Smooth muscle cell (in vitro differentiated cells): ENCODE measurements at regions not wholly inside any gene's neighbourhood (a gene's known extent, or its start where the extent isn't known, plus 50 kb on each side); places are given as distances from the start of the nearest gene placed in this dataset.

ENCODE experiments used
- DNase-seq: peaks from one replicate; lab custom pipeline; 2025; ENCODE audit not compliant: unreplicated experiment; lab: John Stamatoyannopoulos, UW
- H2AFZ ChIP-seq: fragments of 200-600 bp; sonication (generic); 2 replicates; pipeline ENCODE4 v1.6.0; 2016; ENCODE audit warnings: antibody characterized with exemption, low read depth, mild to moderate bottlenecking
- H3F3A ChIP-seq: fragments of 200-600 bp; sonication (generic); 2 replicates; pipeline ENCODE4 v1.6.0; 2017; ENCODE audit warnings: antibody characterized with exemption, low read depth
- H3K27ac ChIP-seq: fragments of 200-600 bp; sonication (generic); 2 replicates; pipeline ENCODE4 v1.5.1; 2016; ENCODE audit warnings: low read depth, mild to moderate bottlenecking
- H3K27me3 ChIP-seq: fragments of 200-600 bp; sonication (generic); 2 replicates; pipeline ENCODE4 v1.6.1; 2016; ENCODE audit warnings: low read depth, mild to moderate bottlenecking
- H3K36me3 ChIP-seq: fragments of 200-600 bp; sonication (generic); 2 replicates; pipeline ENCODE4 v1.5.1; 2016; ENCODE audit warnings: low read depth
- H3K4me1 ChIP-seq: fragments of 200-600 bp; sonication (generic); 2 replicates; pipeline ENCODE4 v1.5.1; 2016; ENCODE audit warnings: low read depth
- H3K4me2 ChIP-seq: fragments of 200-600 bp; sonication (generic); 2 replicates; pipeline ENCODE4 v1.6.0; 2016; ENCODE audit warnings: mild to moderate bottlenecking
- H3K4me3 ChIP-seq: fragments of 200-600 bp; sonication (generic); 2 replicates; pipeline ENCODE4 v1.5.1; 2016; ENCODE audit warnings: mild to moderate bottlenecking
- H3K79me2 ChIP-seq: fragments of 200-600 bp; sonication (generic); 2 replicates; pipeline ENCODE4 v1.6.0; 2016; ENCODE audit warnings: low read depth, mild to moderate bottlenecking
- H3K9ac ChIP-seq: fragments of 200-600 bp; sonication (generic); 2 replicates; pipeline ENCODE4 v1.6.0; 2016; ENCODE audit warnings: low read depth
- H3K9me3 ChIP-seq: fragments of 200-600 bp; sonication (generic); replicated peaks from 2 replicates; pipeline ENCODE4 v1.5.1; 2016; ENCODE audit warnings: low read depth
- H4K20me1 ChIP-seq: fragments of 200-600 bp; sonication (generic); 2 replicates; pipeline ENCODE4 v1.6.0; 2016; ENCODE audit warnings: low read depth
- WGBS: methylation state at CpG from one replicate; pipeline ENCODE4 v1.1.7; 2016; ENCODE audit warnings: low lambda C conversion rate; 5-methylcytosine and 5-hydroxymethylcytosine counted together
- TF ChIP-seq, protein P1 (sequence below): fragments of 200-600 bp; sonication (generic); IDR thresholded peaks from 2 replicates; pipeline ENCODE4 v1.5.1; 2017; ENCODE audit warnings: borderline replicate concordance, mild to moderate bottlenecking, antibody characterized with exemption; ENCODE audit not compliant: insufficient read depth, poor library complexity, severe bottlenecking

GRCh38 chr2:21306235-21306634 is 182.5 kb downstream of the TDRD15 start:
- H3F3A ChIP-seq = no peaks in the 10 kb centered on the region
- no peak overlapping the region for H3K4me3 ChIP-seq
- WGBS = 79% methylated on average over 2 of the region's 2 CpGs
- H3K36me3 ChIP-seq = no peaks in the 10 kb centered on the region
- H3K27ac ChIP-seq = no peak overlapping the region
- no peaks in the 10 kb centered on the region for H3K79me2 ChIP-seq
- TF ChIP-seq, protein P1, sequence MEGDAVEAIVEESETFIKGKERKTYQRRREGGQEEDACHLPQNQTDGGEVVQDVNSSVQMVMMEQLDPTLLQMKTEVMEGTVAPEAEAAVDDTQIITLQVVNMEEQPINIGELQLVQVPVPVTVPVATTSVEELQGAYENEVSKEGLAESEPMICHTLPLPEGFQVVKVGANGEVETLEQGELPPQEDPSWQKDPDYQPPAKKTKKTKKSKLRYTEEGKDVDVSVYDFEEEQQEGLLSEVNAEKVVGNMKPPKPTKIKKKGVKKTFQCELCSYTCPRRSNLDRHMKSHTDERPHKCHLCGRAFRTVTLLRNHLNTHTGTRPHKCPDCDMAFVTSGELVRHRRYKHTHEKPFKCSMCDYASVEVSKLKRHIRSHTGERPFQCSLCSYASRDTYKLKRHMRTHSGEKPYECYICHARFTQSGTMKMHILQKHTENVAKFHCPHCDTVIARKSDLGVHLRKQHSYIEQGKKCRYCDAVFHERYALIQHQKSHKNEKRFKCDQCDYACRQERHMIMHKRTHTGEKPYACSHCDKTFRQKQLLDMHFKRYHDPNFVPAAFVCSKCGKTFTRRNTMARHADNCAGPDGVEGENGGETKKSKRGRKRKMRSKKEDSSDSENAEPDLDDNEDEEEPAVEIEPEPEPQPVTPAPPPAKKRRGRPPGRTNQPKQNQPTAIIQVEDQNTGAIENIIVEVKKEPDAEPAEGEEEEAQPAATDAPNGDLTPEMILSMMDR = no peak
- H3K4me2 ChIP-seq = no peak overlapping the region
- H4K20me1 ChIP-seq = no peaks in the 10 kb centered on the region
- H3K4me1 ChIP-seq = no peaks in the 10 kb centered on the region
- no peak overlapping the region for H3K9ac ChIP-seq
- no peak for DNase-seq
- no peak overlapping the region for H2AFZ ChIP-seq
- no peaks in the 10 kb centered on the region for H3K9me3 ChIP-seq
- no peaks in the 10 kb centered on the region for H3K27me3 ChIP-seq

DNA sequence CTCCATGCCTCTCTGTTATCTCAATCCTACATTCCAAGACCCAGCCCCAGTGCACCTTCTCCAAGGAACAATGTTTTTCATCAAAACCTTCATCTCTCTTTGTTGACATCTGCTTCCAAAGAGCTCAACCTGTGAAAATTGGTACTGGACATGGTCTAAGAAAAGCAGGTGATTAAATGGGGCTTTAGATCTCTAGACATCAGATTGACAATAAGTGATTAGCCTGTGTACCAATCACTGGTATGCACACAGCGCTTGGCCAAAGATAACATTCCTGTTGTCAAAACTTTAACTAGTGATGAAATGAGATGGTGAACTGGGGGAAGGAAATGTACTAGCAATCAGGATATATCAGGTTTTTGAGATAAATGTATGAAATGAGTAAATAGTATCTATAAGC is 183.3 kb downstream of the TDRD15 start:
- Histone ChIP-seq H3K36me3 (no peaks in the 10 kb centered on the region), H3K4me1 (no peaks in the 10 kb centered on the region), H3K27me3 (no peaks in the 10 kb centered on the region), H3K79me2 (no peaks in the 10 kb centered on the region), H3K27ac (no peak overlapping the region), H3K9ac (no peak overlapping the region), H3K9me3 (no peaks in the 10 kb centered on the region), H3K4me3 (no peak overlapping the region), H4K20me1 (no peaks in the 10 kb centered on the region), H3F3A (no peaks in the 10 kb centered on the region), H3K4me2 (no peak overlapping the region), H2AFZ (no peak overlapping the region)
- TF ChIP-seq, protein P1 = no peak
- DNase-seq = no peak
- WGBS = 89% methylated on average over 1 of the region's 1 CpG

DNA sequence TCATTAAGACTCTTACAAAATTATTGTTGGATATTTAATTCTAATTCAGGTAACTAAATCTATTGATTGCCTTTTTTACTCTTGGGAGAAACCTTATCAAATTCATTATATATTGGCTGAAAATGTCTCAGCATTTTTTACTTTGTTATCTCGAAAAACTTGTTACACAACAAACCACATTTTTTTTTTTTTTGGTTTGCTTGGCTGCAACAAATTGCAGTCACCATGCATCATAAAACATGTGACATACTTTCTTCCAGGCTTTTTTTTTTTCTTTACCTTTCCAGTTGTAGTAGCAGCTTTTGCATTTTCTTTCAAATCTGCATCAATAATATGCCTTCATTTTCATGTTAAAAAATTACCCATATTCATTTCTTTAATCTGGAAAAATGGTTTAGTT is 186.7 kb downstream of the TDRD15 start:
- DNase-seq = no peak
- 31% methylated on average over 1 of the region's 1 CpG for WGBS

GRCh38 chr2:21314322-21314835 is 190.6 kb downstream of the TDRD15 start:
- Histone ChIP-seq H3K9me3 (no peaks in the 10 kb centered on the region), H3K4me3 (no peak overlapping the region), H4K20me1 (no peaks in the 10 kb centered on the region), H3F3A (no peaks in the 10 kb centered on the region), H3K4me1 (no peaks in the 10 kb centered on the region), H3K27ac (no peak overlapping the region), H3K36me3 (no peaks in the 10 kb centered on the region), H2AFZ (no peak overlapping the region), H3K4me2 (no peak overlapping the region), H3K27me3 (no peaks in the 10 kb centered on the region), H3K9ac (no peak overlapping the region), H3K79me2 (no peaks in the 10 kb centered on the region)
- 91% methylated on average over 2 of the region's 2 CpGs for whole genome bisulfite sequencing
- TF ChIP-seq, protein P1 = no peak
- DNase-seq = no peak

More for the DNA sequence above, 186.7 kb downstream of the TDRD15 start:
- H2AFZ ChIP-seq = no peak overlapping the region
- no peaks in the 10 kb centered on the region for H3K27me3 ChIP-seq
- no peaks in the 10 kb centered on the region for H3F3A ChIP-seq
- H3K4me1 ChIP-seq = no peaks in the 10 kb centered on the region
- H3K4me2 ChIP-seq = no peak overlapping the region
- H3K36me3 ChIP-seq = no peaks in the 10 kb centered on the region
- H3K9me3 ChIP-seq = no peaks in the 10 kb centered on the region
- no peaks in the 10 kb centered on the region for H4K20me1 ChIP-seq
- H3K9ac ChIP-seq = no peak overlapping the region
- H3K4me3 ChIP-seq = no peak overlapping the region
- no peak overlapping the region for H3K27ac ChIP-seq
- H3K79me2 ChIP-seq = no peaks in the 10 kb centered on the region
- TF ChIP-seq, protein P1 = no peak
